GM23248 (cell line): ENCODE measurements at regions not wholly inside any gene's neighbourhood (a gene's known extent, or its start where the extent isn't known, plus 50 kb on each side); places are given as distances from the start of the nearest gene placed in this dataset.

Source experiments
- EZH2 ChIP-seq: fragments of 200-600 bp; sonication (generic); IDR thresholded peaks from 2 replicates; pipeline ENCODE4 v1.6.1; 2018; ENCODE audit warnings: antibody characterized with exemption, mild to moderate bottlenecking; ENCODE audit not compliant: insufficient read depth, poor library complexity, severe bottlenecking
- EZH2phosphoT487 ChIP-seq: fragments of 200-600 bp; sonication (generic); IDR thresholded peaks from 2 replicates; pipeline ENCODE4 v1.6.1; 2018; ENCODE audit warnings: antibody characterized with exemption, moderate library complexity, mild to moderate bottlenecking, low read depth; ENCODE audit not compliant: insufficient read depth

- no peak for TF ChIP-seq EZH2phosphoT487
- no peak for TF ChIP-seq EZH2
These were observed 330.2 kb downstream of the GABRB3 start for GRCh38 chr15:26442680-26443079.
